Activated naive CD4-positive, alpha-beta T cell (primary cell): ENCODE measurements at regions not wholly inside any gene's neighbourhood (a gene's known extent, or its start where the extent isn't known, plus 50 kb on each side); places are given as distances from the start of the nearest gene placed in this dataset.
A peak's percentile ranks its signal among the peaks of the same experiment; 100 is the strongest.

ENCODE experiments used
- DNase-seq, 4 experiments: peaks; one replicate each; lab custom pipeline; 2025; lab: John Stamatoyannopoulos, UW

DNA sequence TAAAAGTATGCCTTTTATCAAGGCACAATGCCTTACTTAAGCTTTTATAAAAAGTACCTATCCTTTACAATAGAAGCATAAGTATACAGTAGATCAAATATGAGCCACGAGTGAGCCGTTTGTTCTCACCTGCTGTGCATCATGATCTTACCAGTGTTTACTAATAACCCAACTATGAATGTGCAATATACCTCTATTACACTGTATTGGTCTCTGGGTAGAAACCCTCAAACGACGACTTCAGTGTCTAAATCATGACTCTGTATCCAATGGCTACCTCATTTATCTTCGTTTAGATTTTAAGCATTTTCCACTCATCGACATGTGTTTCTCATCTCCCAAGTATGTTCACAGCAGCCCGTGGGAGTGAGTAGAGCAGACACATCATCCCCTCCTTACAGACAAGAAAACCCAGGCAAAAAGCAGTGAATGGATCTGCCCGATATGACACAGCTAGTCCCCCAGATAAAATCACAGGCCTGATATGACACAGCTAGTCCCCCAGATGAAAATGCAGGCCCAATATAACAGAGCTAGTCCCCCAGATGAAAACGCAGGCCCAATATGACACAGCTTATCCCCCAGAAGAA is 279.8 kb downstream of the TNS1 start:
- no peak for DNase-seq

DNA sequence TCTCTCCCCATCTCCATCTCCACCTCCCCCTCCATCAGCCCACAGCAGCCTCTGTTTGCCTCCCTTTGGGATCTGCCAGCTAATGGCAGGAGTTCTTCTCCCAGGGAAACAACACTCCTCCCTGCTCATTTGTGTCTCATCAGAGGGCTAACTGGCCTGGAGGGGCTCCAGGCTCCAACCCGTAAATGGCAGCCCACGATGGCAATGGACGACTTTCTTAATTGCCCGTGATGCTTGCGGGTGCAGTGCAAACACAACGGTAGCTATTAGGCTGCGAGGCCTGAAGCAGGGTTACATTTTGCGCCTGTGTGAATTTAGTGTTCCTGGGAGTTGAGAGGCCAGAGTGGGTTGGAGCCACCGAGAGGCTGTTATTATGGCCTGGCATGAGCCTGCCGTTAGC is 285.1 kb downstream of the TNS1 start:
- DNase-seq = no peak

DNA sequence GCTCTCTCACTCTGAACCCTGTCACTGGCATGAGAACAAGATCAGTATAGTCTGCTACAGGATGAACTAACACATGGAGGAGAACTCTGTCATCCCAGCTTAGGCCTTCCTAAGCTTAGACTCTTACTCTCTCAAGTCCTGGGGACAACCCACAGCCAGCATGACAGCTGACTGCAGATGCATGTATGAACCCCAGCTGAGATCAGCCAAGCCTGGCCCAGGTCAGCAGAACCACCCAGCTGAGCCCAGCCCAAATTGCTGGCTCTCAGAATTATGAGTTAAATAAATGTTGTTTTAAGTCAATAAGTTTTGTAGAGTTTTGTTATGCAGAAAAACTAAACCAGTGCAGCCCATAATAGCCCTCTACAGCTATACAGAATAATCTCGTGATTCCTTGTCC is 287.3 kb downstream of the TNS1 start:
- DNase-seq = no peak

DNA sequence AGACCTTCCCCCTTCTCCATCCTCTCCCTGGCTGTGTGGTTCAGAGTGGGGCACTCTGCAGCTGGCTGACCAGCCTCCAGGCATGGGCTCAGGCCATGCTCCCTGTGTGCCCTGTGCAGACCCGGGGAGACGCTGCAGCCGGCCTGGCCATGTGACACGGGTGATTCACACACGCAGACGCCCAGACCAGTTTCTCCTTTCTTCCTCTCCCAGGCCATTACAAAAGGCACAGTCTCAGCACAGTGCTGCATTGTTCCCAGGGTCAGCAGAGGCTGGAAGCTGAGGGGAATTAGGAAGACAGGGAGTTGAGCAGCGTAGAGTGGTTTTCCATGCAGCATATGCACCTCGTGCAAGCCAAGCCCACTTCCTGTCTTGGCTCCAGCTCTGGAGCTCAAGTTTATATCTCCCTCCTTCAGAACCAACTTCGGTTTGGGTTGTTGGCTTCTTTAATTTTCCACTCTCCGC is 288.5 kb downstream of the TNS1 start:
- DNase-seq = no peak

DNA sequence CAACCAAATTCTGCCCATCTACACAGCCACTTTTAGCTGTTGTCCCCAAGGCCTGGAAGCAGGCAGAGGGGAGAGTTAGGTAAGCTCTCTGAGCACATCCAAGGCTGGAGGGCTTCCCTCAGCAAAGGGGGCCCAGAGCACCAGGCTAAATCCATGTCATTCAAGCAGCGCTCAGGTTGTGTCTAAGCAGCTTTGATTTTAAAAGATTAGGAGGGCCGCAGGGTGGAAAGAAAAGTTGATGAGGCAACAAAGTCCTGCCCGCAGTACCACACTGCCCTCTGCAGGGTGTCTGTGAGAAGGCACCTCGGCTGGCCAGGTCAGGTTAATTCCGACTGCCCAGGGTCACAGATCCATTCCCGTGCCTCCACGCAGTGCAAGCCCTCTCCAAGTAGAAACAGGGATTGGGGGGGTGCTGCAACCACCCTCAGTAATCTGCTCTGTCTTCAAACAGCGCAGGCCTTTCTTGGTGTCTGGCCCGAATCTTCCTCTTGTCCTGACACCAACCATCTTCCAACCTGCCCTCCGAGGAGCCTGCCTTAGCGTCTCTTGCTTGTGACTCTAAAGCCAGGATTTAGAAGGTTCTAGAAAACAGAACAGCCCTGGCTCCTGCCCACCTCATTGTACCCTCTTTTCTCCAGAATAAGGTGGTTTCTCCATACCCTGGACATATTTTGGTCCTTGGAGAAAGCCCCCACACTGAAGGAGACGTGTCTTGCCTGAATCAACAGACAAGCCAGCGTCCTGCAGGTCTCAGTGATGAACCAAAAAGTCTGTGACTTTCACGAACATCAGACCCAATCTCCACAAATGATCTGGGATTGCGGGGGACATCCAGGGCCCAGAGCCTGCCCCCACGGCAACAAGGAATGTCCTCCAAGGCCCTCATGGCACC is 289.2 kb downstream of the TNS1 start:
- peak; percentile 8 to 64 (median 47) for DNase-seq

DNA sequence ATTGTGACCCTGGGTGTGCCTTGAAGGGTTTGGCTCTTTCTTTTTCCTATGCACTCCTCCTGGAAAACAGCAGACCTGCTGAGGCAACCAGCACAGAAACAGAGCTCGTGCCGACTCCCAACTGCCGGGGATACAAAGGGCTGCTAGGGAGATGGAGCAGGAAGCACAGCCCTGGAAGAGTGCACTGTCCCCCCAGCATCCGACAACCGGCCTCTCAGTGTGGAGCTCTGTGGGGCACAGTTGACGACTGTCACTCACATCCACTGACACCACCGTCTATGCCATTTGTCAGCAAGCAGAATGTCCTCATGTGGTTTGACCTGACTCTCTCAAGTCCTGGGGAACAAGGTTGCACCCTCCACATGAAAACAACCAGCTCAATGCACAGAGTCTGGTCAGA is 290.4 kb downstream of the TNS1 start:
- no peak for DNase-seq

DNA sequence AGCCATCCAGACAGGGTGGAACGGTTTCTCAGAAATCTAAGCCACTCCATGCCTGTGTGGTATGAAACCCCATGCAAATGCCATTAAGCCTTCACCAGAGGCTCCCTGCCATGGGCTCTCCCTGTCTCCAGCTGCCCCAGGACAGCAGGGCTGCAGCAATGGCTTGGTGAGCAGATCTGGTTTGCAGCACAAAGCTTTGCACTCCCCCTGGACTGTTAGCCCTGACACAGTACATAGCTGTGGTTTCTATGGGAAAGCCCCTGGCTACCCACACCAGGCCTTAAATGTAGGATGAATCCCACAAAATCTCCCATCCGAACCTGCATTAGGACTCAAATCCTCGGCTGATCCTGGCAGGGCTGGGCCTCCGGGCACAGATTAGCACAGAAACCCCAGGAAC is 291.6 kb downstream of the TNS1 start:
- no peak for DNase-seq

DNA sequence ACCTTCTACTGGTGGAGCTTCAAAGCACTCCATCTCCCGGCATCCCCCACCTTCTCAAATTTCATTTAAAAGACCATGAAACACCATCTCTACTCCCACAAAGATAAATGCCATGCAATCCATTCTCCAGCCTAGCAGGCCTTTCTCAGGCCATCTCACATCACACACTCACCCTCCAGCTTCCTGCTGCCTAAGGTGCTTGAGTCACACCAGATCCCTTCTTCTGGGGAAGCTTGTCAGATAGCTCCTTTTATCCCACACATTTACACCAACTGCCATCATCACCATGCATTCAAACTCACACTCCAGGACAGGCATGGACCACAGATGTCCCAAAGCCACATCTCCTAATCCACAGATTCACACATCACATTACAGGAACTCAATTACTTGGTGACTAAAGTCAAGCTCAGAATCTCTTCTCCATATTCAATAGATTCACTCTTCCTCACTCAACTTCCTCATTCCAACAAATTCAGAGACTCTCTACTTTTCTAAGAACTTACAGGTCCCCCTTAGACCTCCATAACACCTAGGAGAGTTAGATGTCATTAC is 292.5 kb downstream of the TNS1 start:
- no peak for DNase-seq

DNA sequence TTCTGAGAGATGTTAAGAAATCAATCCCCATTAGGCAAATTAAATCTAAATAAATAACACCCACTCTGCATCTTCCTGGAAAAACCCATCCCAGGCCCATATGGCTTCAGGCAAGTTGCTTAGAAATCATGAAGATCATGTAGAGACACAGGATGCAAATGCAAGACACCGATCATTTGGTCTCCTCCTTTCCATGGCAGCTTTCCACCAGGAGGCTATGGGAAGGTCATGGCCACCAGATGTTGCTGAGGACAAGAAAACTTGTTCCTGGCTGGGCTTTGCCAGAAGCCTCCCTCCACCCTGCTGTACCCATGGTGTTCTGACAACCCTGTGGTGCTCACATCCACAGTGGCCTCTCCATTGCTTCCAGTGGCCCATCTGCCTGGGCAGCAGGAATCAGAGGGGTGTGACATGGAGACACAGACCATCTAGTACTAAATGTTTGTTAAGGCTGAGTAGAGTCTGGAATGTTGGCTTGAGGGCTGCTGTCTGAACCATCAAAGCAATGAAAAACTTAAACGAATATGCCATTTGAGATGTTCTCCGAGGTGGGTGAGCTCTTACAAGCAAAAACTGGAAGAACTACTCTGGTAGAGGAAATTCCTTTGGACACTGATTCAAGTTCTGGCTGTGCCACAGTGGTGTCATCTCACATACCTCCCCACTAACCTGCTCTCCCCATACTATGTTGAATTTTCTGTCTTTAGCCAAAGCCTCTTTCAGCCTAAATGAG is 293.2 kb downstream of the TNS1 start:
- no peak for DNase-seq

DNA sequence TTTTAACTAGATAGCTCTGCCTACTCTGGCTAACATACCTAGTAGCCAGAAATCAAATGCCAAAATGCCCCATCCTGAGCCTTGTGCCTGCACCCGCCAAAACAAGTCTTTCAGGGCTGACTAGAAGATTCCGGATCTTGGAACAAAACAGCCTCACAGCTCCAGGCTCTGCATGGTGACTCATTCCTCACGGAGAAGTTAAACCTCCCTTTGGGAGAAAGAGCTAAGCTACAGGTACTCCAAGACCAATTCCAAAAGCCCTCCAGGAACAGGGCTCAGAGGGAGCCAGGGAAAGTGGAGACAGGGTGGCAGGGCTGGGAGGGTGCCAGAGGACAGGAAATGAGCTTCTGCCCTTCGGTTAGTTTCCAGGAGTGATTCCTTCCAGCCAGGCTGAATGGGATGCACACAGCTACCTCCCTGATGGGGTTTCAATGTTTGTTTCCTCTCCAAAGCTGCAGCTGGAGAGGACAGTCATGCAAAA is 295.6 kb downstream of the TNS1 start:
- no peak for DNase-seq

DNA sequence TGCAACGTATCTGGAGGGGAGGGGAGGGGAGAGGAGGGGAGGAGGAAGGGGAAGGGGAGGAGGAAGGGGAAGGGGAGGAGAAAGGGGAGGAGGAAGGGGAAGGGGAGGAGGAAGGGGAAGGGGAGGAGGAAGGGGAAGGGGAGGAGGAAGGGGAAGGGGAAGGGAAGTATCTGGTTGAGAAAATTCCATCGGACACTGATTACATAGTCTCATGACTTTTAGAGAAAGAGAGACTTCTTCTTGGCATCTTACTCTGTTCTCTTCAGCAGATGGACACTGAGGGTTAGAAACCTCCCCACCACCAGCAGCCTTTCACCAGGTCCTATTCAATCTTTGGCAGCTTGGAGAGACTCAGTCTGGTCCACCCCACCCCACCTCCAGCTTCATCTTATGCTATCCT is 296.3 kb downstream of the TNS1 start:
- DNase-seq = no peak

DNA sequence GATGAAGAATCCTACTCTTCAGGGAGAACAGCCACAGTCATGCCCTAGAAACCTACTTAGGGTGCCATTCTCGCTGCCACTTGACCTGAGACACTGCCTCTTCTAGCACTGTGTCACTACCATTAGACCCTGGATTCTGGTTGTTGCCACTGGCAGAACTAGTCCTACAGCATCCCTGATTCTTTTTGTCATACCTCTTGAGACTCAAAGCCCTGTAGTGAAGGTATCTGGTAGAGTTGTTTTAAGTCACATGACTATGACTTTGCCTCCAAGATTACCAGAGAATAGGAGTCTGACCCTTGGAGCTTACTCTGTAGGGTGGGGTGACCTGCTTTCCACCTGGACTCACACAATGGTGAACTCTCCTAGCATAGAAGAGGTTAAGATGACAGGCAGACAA is 296.7 kb downstream of the TNS1 start:
- no peak for DNase-seq

DNA sequence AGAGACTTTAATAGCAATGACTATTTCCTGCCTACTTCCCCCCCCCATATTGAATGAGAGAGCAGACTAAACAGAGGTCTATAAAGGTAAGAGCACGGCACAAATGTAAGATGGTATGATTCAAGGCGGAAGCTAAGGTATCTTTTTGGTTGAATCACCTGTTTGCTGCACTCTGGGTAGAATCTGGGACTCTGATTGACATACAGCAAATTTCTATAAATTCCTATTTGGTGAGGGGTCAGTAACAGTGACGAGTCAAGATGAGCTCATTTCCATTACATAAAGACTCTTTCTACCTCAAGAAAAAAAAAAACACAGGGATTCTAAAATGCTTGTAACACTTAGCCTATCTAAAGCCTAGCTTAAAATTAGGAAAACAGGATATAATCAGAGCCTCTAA is 297.3 kb downstream of the TNS1 start:
- DNase-seq = no peak

DNA sequence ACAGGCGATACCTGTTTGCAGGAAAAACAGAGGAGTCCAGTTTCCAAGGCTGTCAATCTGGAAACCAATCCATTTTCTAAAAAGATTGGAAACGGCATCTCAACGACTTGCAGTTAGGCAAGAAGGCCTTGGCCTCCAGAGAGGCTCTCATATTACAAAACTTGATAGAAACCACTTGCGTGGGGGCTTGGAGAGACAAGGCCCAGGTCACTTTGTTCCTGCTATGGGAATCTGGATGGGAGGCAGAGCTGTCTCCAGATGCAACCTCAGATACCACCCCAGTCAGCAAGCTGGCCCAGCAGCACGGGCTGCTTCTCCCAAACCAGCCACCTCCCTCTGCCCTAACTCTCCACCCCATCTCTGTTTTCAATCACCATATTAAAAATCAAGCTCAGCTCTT is 298.8 kb downstream of the TNS1 start:
- DNase-seq = no peak

DNA sequence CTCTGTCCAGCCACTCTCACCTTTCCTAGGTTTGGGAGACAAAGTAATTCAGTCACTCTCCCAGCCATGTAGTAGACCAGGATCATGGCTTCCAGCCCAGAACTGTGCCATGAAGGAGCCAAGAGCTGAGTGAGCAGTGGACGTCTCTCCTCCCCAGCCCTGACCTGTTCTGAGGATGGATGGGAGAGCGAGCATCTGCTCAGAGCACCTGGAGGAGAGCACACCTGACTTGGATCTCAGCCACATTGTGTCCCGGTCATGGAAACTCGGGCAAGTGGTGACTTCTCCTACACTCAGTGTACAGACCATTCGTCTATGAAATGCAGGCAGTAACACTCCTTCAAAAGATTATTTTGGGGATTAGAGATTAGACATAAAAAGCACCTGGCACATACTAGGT is 299.7 kb downstream of the TNS1 start:
- no peak for DNase-seq

DNA sequence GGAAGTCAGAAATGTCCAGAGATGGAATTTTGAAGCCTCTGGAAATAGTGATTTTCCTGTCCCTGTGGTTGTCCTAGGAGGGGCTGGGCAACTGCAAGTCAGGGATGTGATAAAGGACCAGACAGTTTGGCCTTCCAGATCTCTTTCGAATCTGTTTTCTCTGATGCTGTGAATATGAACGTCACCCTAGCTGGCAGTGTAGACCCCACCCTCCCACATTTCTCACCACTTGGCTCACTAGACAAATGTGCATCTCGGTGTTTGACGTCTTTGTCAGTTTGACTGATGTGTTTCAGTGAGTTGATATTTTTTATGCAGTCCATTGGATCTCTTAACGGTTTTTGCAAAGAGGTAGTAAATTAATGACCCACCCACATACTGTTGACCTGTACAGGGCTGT is 301.2 kb downstream of the TNS1 start:
- DNase-seq = no peak

DNA sequence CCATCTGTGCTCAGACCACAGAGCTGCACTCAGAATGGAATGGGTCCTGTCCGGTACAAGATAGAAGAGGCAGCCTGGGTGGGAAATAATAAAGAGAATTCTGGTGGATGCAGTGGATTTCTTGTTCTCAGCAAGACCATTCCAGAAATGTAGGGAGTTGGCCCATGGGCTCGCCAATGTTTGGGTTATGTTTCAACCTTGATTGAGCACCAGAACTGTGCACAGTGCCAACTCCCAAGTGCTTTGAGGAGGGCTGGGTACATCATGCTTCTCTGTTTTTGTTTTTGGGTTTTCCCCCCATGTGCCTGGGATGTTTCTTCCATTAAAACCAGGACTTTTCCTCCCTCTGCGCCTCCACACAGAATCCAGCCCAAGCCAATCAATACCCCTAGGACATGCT is 304.1 kb downstream of the TNS1 start:
- DNase-seq = no peak

DNA sequence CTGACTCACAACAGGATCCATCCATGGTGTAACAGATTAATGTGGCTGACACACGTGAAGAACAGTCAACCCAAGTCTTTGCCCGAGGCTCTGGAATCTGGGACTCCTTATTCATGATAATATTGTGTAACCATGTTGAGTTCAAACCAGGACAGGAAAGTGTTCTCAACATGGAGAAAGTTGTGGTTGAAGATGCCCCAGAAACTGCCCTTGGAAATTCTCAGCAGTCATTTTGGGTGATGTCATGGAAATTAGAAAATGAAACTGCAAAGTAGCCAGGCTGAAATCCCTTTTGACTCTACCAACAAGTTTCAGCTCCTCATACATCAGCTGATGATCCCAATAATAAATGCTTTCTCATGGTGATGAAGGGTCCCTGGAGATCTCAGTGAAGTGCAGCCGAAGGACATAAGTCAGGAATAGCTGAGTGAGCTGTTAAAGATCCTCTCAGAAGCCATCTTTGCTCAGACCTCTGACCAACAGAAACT is 307.7 kb downstream of the TNS1 start:
- no peak for DNase-seq

DNA sequence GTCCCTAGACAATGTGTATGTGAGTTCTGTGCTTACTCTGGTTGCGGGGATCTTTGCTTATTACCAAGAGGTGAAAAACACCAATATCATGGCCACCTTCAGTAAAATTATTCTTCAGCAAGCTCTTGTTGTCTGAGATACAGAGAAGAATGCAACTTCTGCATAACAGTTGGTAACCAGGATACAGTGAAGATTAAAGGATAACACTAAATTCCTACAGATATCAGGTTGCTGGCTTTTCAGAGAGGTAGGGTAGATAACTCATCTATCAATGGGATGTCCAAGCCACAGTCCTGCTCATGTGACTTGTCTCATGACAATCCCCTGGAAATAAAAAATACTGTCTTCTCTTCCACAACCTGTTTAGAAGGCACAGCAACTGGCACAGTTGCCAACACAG is 308.5 kb downstream of the TNS1 start:
- DNase-seq = no peak

DNA sequence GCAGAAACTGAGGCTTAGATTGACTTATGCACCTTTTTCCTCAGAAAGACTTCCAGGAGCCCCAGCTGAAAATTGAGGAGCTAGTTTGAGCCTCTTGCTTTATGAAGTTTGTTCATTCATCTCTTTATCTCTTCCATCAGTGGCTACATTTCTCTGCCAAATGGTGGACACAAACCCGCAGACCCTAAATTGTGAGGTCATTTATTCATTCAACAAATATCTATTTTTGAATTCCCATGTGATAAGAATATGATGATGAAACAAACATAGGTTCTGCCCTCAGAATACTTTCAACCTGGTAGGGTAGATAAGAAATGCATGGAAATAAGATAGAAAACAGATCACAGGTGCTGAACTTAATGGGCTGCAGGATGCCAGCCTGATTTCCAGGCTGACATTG is 309.4 kb downstream of the TNS1 start:
- no peak for DNase-seq

DNA sequence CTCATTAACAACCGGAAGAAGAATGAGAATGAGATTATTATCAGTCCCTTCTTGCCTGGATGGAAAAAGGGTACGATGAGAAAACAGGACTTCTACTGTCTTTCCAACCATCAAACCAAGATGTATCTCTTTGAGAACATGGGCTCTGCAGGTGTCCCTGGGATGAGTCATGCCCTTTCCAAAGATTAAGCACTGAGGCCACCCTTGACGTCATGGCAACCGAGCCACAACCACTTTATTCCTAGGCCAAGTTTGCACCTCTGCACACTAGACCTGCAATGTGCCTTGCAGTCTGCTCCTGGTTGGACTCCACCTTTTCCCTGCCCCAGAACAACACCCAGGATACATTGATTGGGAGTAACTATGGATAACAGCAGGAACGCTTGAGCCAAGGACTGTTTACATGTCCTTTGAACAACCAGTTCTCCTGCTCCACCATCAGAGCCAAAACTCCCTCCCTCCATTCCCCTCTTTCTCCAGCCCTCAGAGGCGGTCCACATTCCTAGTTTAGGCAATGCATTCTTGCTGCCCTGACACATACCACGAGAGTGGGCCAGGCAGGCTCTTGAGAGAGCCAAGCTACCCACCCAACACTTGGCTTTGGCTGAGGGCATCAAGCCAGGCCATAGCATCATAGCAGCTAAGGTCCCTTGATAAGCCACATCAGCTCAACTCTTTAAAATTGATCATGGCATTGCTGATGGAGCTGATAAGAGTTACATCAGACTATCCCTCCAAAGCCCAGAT is 310.7 kb downstream of the TNS1 start:
- DNase-seq = no peak

DNA sequence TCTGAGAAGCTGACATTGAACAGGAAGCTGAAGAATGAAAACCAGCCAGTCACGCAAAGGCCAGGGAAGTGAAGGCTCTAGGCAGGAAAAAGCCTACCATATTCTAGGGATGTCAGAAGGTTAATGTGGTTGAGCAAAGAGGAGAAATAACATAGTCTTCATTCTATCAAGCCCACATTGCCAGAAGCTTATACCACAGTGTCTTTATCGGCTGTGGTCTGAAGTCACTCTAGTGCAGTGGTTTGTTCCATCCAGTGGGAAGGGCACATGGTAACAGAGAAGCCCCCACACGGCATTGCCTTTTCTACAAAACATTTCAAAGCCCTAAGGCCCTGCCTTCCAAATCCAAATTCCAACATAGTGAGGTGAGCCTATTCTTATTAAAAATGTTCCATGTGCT is 311.3 kb downstream of the TNS1 start:
- no peak for DNase-seq
